MCF 10A (cell line): ENCODE measurements at regions not wholly inside any gene's neighbourhood (a gene's known extent, or its start where the extent isn't known, plus 50 kb on each side); places are given as distances from the start of the nearest gene placed in this dataset.
"Not testable (repeated sequence)": the region's sequence is repeated elsewhere in the genome, so short reads cannot be mapped to it uniquely, and the experiment has no call there.

Experiments
- BruUV-seq: library from RNA; stranded (reverse); fragments of 400-500 nt; replicated peaks from 2 replicates; lab custom pipeline; 2021; lab: Mats Ljungman, UMichigan
- CTCF ChIA-PET: fragments of 300-600 bp; sonication (Branson Sonifier 250); formaldehyde crosslinking; extraction: SDS; loops from one replicate; lab custom pipeline; 2021; ENCODE audit warnings: antibody characterized with exemption, inconsistent platforms; lab: Yijun Ruan, JAX
- POLR2A ChIA-PET: fragments of 300-600, 350-650 bp; sonication (Branson Sonifier 250); formaldehyde crosslinking; extraction: SDS; loops from one replicate; lab custom pipeline; 2020; ENCODE audit warnings: antibody characterized with exemption, inconsistent platforms; lab: Yijun Ruan, JAX
- DNase-seq: peaks from one replicate; pipeline ENCODE4 v3.0.0-alpha.2; 2018; ENCODE audit not compliant: unreplicated experiment
- H3K27ac Mint-ChIP-seq: one replicate; pipeline ENCODE4 v1.8.0; 2022; ENCODE audit warnings: mild to moderate bottlenecking, low read depth, mixed read lengths; ENCODE audit not compliant: unreplicated experiment
- H3K27me3 Mint-ChIP-seq: one replicate; pipeline ENCODE4 v1.8.0; 2022; ENCODE audit warnings: mixed read lengths; ENCODE audit not compliant: insufficient read depth, unreplicated experiment
- H3K36me3 Mint-ChIP-seq: one replicate; pipeline ENCODE4 v1.8.0; 2022; ENCODE audit warnings: mild to moderate bottlenecking, moderate library complexity, mixed read lengths; ENCODE audit not compliant: insufficient read depth, unreplicated experiment
- H3K4me1 Mint-ChIP-seq: one replicate; pipeline ENCODE4 v1.8.0; 2022; ENCODE audit warnings: mixed read lengths; ENCODE audit not compliant: insufficient read depth, unreplicated experiment
- H3K4me3 Mint-ChIP-seq: one replicate; pipeline ENCODE4 v1.8.0; 2022; ENCODE audit warnings: mild to moderate bottlenecking, moderate library complexity, mixed read lengths; ENCODE audit not compliant: unreplicated experiment
- H3K9me3 Mint-ChIP-seq: one replicate; pipeline ENCODE4 v1.8.0; 2022; ENCODE audit warnings: mixed read lengths; ENCODE audit not compliant: unreplicated experiment
- CTCF ChIP-seq: fragments of 200-600 bp; IDR thresholded peaks from one replicate; pipeline ENCODE4 v1.8.0; 2022; ENCODE audit warnings: antibody characterized with exemption, mild to moderate bottlenecking; ENCODE audit not compliant: unreplicated experiment
- intact Hi-C: fragments of 100-400 bp; cut with micrococcal nuclease; formaldehyde crosslinking; loops from 2 replicates; pipeline ENCODE4 v1.14.1; 2022

GRCh38 chr2:160574468-160575140, 81.0 kb upstream of the RBMS1 start:
- Mint-ChIP-seq H3K27ac (no peak overlapping the region), H3K4me1 (no peaks in the 10 kb centered on the region), H3K27me3 (no peaks in the 10 kb centered on the region), H3K36me3 (no peaks in the 10 kb centered on the region), H3K4me3 (no peak overlapping the region), H3K9me3 (no peaks in the 10 kb centered on the region)
- BruUV-seq: no TSS peak
- intact Hi-C loops: no loop called here
- DNase-seq: peak; percentile 74
- no peak for TF ChIP-seq CTCF
- CTCF ChIA-PET: interaction anchor here (0.6 kb wide), 2 partner anchors 196 to 251 kb away, joined by 3 read pairs; no protein-coding TSS in a partner anchor
- POLR2A ChIA-PET: interaction anchor here (0.7 kb wide), 1 partner anchor 366 kb away, joined by 3 read pairs; no protein-coding TSS in a partner anchor

GRCh38 chr2:160575368-160575767, 81.8 kb upstream of the RBMS1 start:
- POLR2A ChIA-PET: interaction anchor here (0.6 to 1.4 kb wide), 3 partner anchors 8 to 365 kb away, joined by 3 to 4 read pairs (median 3); no protein-coding TSS in a partner anchor
- no TSS peak for BruUV-seq

GRCh38 chr2:160576054-160576499, 82.5 kb upstream of the RBMS1 start:
- no peak for TF ChIP-seq CTCF
- ChIA-PET POLR2A (interaction anchor here (1.4 kb wide), 1 partner anchor 9 kb away, joined by 4 read pairs; no protein-coding TSS in a partner anchor), CTCF (no interaction called here)
- Mint-ChIP-seq H3K36me3 (no peaks in the 10 kb centered on the region), H3K27ac (no peak overlapping the region), H3K4me1 (no peaks in the 10 kb centered on the region), H3K4me3 (no peak overlapping the region), H3K27me3 (no peaks in the 10 kb centered on the region), H3K9me3 (no peaks in the 10 kb centered on the region)
- no TSS peak for BruUV-seq
- intact Hi-C loops: no loop called here
- DNase-seq: no peak

More at GRCh38 chr2:160575368-160575767, 81.8 kb upstream of the RBMS1 start:
- no peak for DNase-seq
- Mint-ChIP-seq H3K27ac (no peak overlapping the region), H3K9me3 (no peaks in the 10 kb centered on the region), H3K27me3 (no peaks in the 10 kb centered on the region), H3K36me3 (no peaks in the 10 kb centered on the region), H3K4me1 (no peaks in the 10 kb centered on the region), H3K4me3 (no peak overlapping the region)
- CTCF ChIA-PET: interaction anchor here (0.6 kb wide), 1 partner anchor 197 kb away, joined by 3 read pairs; no protein-coding TSS in a partner anchor
- no peak for TF ChIP-seq CTCF
- intact Hi-C loops: no loop called here

- DNase-seq, CTCF ChIA-PET, H3K4me3 Mint-ChIP-seq, H3K27me3 Mint-ChIP-seq, H3K9me3 Mint-ChIP-seq, BruUV-seq, intact Hi-C loops, H3K4me1 Mint-ChIP-seq, H3K36me3 Mint-ChIP-seq, H3K27ac Mint-ChIP-seq: not testable (repeated sequence)
- POLR2A ChIA-PET: interaction anchor here (0.6 kb wide), 1 partner anchor 197 kb away, joined by 3 read pairs; no protein-coding TSS in a partner anchor
These were observed 83.5 kb upstream of the RBMS1 start for GRCh38 chr2:160577081-160577480.
